Adrenal gland (tissue), 9 donors: ENCODE measurements at regions not wholly inside any gene's neighbourhood (a gene's known extent, or its start where the extent isn't known, plus 50 kb on each side); places are given as distances from the start of the nearest gene placed in this dataset.

Experiments
- DNase-seq, 7 donors: peaks; one replicate each; pipeline ENCODE4 v3.0.0-alpha.2; 2019 to 2020
- H3K27ac ChIP-seq, 5 donors: fragments of 200-600 bp; sonication (generic) in 4 of 5; 1 replicate in 3 of 5; 2 replicates in 2 of 5; pipeline versions ENCODE4 v1.5.1 to v1.8.0; 2016 to 2020; ENCODE audit warnings: mild to moderate bottlenecking in 1 of 5
- H3K27me3 ChIP-seq: fragments of 200-600 bp; 2 replicates; pipeline ENCODE4 v1.8.0; 2021
- H3K36me3 ChIP-seq, 2 donors: fragments of 200-600 bp; replicated peaks in 1 of 2; 1 replicate in 1 of 2; 2 replicates in 1 of 2; pipeline versions ENCODE4 v1.5.1 to v1.8.0; 2018 to 2022
- H3K4me1 ChIP-seq, 2 donors: fragments of 200-600 bp; replicated peaks in 1 of 2; 1 replicate in 1 of 2; 2 replicates in 1 of 2; pipeline versions ENCODE4 v1.5.1 to v1.8.0; 2018 to 2021
- H3K4me3 ChIP-seq, 4 donors: fragments of 200-600 bp; sonication (generic) in 3 of 4; one replicate each; pipeline ENCODE4 v1.5.1; 2016 to 2018
- H3K9me3 ChIP-seq, 3 donors: fragments of 200-600 bp; sonication (generic) in 1 of 3; replicated peaks in 1 of 3; 1 replicate in 2 of 3; 2 replicates in 1 of 3; pipeline versions ENCODE4 v1.5.1 to v1.8.0; 2016 to 2021
- CTCF ChIP-seq, 6 experiments: fragments of 450-650 bp in 4 of 6; fragments of 200-600 bp in 2 of 6; sonication (generic) in 1 of 6; IDR thresholded peaks; 1 replicate in 5 of 6; 2 replicates in 1 of 6; pipeline versions ENCODE4 v1.5.1 to v1.8.0; 2016 to 2021; ENCODE audit warnings: antibody characterized with exemption in 6 of 6, mild to moderate bottlenecking in 2 of 6, moderate library complexity in 1 of 6
- POLR2A ChIP-seq, 2 donors: fragments of 450-650 bp; IDR thresholded peaks; one replicate each; pipeline ENCODE4 v1.6.1; 2017; ENCODE audit warnings: antibody characterized with exemption in 2 of 2, mild to moderate bottlenecking in 2 of 2, moderate library complexity in 1 of 2
- WGBS, 4 donors: extraction: QIAGEN DNeasy Blood & Tissue Kit in 2 of 4; methylation state at CpG; one replicate each; pipeline versions ENCODE4 v1.1.5 to v1.1.7; 2013 to 2017; 5-methylcytosine and 5-hydroxymethylcytosine counted together
- intact Hi-C, 2 donors: fragments of 100-400 bp; cut with DNase I; formaldehyde crosslinking; loops; one replicate each; pipeline versions ENCODE4 v1.14.1 to v1.15.0; 2022 to 2023
- donor health status: healthy with polysubstance abuse.
- donor health status: Bipolar disorder and iron deficiency.
- donor health status: DM: yes; HTN: yes; CAD: no.
- donor health status: DM: no; HTN: no; CAD: no.
- donor health status: DM: no; HTN: no; CAD: no.

DNA sequence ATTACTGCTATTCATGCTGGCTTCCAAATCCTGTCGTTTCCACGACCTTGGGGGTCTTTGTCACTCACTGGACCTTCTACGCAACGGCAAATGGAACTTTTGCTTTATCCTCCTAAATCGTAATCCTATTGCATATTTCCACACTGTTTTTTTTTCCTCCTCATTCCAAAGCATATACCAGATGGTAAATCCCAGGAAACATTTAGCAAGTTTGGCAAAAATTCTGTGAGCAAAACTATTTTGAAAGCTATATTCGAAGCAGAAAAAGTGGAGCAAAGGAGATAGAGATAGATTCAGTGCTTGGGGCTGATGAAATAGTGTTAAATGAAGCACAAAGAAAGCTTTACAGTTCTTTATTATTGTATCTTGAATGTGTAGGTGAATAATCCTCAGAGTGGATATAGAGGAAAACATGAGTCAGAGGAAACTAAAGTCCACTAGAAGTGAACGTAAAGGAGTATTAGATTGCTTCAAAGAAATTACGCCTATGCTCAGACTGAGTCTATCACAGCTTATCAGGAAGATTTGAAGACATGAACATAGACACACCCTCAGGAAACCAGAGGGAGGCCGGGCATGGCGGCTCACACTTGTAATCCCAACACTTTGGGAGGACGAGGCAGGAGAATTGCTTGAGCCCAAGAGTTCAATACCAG is 50.2 kb upstream of the FAM9A start:
- Histone ChIP-seq H3K36me3 (no peaks in the 10 kb centered on the region), H3K27ac (no peak overlapping the region), H3K9me3 (no peaks in the 10 kb centered on the region), H3K4me3 (no peak overlapping the region), H3K4me1 (peaks cover 0 to 14% of the 10 kb centered on the region in 2 donors), H3K27me3 (peaks cover 7% of the 10 kb centered on the region)
- intact Hi-C loops: no loop called here
- TF ChIP-seq CTCF (IDR thresholded peaks at IDR 0.05) (no peak), POLR2A (IDR thresholded peaks at IDR 0.05) (no peak)
- DNase-seq: no peak
- 78 to 88% (median 81%) methylated on average over 11 of the region's 11 CpGs for WGBS, 4 donors
